C4-2B (cell line): ENCODE measurements at regions not wholly inside any gene's neighbourhood (a gene's known extent, or its start where the extent isn't known, plus 50 kb on each side); places are given as distances from the start of the nearest gene placed in this dataset.

Experiments
- H3K27ac ChIP-seq: fragments of 450-650 bp; 2 replicates; pipeline ENCODE4 v1.5.1; 2017
- ZFX ChIP-seq: fragments of 450-650 bp; IDR thresholded peaks from 2 replicates; pipeline ENCODE4 v1.6.1; 2017
- TF ChIP-seq, protein P1 (sequence below): fragments of 450-650 bp; conservative IDR thresholded peaks from 2 replicates; pipeline ENCODE4 v1.5.1; 2017; ENCODE audit warnings: mild to moderate bottlenecking

DNA sequence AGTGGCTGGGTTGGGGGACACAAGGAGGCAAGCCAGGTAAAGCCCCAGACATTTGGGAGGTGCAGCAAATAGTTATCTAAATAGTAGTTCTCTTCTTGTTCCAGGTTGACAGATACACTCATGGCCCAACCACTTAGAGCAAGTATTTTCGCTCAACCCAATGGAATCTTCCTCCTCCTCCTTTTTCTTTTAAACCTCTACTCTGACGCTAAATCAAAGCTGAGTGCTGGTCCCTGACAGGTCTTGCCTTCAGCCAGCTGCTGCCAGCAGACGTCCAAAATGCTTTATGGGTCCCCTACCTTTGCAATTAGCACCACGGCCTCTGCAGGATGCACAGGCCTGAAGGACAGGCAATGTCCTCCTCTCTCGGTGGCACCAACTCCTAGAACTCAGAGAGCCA, 558.5 kb downstream of the MIAT start:
- no peak overlapping the region for H3K27ac ChIP-seq
- no peak for TF ChIP-seq ZFX
- TF ChIP-seq, protein P1, sequence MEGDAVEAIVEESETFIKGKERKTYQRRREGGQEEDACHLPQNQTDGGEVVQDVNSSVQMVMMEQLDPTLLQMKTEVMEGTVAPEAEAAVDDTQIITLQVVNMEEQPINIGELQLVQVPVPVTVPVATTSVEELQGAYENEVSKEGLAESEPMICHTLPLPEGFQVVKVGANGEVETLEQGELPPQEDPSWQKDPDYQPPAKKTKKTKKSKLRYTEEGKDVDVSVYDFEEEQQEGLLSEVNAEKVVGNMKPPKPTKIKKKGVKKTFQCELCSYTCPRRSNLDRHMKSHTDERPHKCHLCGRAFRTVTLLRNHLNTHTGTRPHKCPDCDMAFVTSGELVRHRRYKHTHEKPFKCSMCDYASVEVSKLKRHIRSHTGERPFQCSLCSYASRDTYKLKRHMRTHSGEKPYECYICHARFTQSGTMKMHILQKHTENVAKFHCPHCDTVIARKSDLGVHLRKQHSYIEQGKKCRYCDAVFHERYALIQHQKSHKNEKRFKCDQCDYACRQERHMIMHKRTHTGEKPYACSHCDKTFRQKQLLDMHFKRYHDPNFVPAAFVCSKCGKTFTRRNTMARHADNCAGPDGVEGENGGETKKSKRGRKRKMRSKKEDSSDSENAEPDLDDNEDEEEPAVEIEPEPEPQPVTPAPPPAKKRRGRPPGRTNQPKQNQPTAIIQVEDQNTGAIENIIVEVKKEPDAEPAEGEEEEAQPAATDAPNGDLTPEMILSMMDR, result no peak

DNA sequence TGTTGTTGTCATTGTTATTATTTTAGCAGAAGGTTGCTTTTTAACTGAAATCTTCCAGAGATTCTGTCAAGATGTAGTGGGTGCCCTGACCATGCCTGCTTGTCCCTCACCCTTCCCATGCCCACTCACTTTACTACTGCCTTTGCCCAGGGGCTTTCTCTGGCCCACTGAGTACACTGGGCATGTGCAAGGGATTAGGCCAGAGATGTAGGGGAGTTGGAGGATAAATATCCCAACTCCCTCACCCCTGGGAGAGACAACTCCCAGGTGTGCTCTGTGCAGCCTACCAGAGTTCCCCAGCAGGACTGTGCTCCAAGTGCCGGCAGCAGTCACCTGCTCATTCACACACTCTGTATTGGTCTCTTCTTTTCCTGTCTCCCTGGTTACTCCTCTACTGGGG, 559.1 kb downstream of the MIAT start:
- TF ChIP-seq, protein P1, result no peak
- TF ChIP-seq ZFX, result no peak
- H3K27ac ChIP-seq, result no peak overlapping the region

DNA sequence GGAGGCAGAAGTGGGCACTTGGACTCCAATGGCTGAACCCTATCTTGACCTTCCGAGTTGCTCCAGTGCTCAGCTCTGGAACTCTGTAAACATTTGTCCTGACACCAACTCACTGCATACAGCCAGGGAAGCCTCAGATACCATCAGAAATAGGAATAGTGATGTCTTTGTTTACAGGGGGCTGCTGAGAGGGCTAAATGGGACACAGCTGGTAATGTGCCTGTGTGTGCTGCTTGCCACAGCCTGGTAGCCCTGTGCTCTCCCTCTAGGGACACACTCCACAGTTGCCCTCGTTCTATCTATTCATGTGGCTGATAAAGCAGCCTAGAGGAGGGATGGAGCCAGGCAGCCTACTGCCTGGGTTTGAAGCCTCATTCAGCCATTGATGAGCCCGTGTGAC, 559.8 kb downstream of the MIAT start:
- H3K27ac ChIP-seq, result no peak overlapping the region
- TF ChIP-seq ZFX, result no peak
- TF ChIP-seq, protein P1, result no peak

DNA sequence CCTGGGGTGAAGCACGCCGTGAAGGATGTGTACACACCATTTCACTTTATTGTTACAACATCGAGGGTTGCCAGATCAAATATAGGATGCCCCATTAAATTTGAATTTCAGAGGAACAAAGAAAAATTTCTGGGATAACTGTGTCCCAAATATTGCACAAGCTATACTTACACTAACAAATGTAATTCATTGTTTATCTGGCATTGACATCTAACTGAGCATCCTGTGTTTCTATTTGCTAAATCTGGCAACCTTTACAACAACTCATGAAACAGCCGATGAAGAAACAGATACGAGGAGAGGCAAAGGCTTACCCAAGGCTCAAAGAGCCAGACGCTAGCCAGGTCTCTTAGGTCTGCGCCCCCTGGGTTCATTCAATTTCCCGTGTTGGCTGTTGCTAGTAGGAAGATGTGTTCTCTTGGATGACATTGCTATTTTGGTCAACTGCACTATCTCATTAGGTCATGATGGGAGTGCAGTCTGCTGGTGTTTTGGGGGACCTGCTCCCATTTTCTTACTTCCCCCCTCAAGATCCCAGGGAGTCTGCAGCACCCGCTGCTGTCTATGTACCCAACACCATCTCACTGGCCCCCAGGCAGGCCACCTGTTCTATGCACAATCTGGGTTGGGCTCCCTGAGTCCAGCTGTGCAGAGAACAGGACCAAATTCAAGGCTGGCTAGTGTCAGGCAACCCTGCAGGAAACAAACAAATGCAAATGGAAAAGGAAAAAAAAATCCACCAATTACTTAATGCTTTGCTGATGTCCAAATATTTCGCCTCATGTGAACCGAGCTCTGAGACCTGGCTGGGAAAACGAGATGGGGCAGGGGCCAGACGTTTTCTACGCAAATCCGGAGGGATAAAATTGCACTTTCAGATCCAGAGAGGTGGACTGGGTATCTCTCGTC, 560.9 kb downstream of the MIAT start:
- no peak overlapping the region for H3K27ac ChIP-seq
- no peak for TF ChIP-seq ZFX
- TF ChIP-seq, protein P1, result no peak

DNA sequence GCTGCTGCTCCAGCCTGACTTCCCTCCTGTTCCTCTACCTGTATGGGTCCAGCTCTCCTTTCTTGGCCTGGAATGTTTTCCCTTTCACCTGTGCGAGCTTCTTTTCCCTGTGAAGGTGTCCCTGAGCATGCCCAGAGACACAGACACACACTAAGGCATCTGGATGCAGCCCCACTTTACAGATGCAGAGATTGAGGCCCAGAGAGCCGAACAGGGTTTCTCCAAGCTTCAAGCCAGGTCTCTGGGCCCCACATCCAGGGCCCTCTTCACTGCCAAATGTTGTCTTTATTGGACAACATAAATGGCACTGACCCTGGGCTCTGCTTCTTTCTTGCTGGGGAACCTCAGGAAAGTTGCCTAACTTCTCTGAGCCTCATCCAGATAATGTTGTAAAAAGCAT, 561.6 kb downstream of the MIAT start:
- TF ChIP-seq ZFX, result no peak
- TF ChIP-seq, protein P1, result no peak
- H3K27ac ChIP-seq, result no peak overlapping the region

DNA sequence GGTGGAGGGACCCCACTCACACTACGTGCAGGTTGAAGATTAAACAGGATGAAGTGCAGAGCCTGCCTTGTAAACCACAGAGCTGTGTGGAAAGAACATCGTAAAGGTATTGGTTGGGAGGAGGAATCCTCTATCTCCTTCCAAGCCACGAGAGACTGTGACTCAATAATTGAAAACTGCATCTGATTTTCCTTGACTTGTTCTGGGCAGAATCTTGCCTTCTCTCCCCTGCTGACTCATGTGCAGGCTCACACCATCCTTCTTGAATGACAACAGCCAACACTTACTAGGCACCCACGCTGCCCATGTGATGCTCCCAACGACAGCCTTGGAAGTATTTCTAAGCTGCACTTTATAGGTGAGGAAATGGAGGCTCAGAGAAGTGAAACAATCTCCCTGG, 563.0 kb downstream of the MIAT start:
- TF ChIP-seq ZFX, result no peak
- TF ChIP-seq, protein P1, result no peak
- H3K27ac ChIP-seq, result no peak overlapping the region

DNA sequence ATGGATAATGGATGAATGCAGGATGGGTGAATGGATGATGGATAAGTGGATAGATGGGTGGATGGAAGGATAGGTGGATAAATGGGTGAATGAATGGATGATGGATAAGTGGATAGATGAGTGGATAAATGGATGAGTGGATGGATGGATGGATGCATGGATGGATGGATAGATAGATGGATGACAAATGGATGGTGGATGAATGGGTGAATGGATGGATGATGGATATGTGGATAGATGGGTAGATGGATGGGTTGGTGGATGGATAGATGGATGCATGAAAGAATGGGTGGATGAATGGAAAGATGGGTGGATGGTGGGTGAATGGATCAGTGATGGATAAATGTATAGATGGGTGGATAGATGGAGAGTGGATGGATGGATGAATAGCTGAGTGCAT, 564.8 kb downstream of the MIAT start:
- TF ChIP-seq, protein P1, result no peak
- TF ChIP-seq ZFX, result no peak
- H3K27ac ChIP-seq, result no peak overlapping the region
